GM23248 (cell line): ENCODE measurements at regions not wholly inside any gene's neighbourhood (a gene's known extent, or its start where the extent isn't known, plus 50 kb on each side); places are given as distances from the start of the nearest gene placed in this dataset.

Experiments
- EZH2 ChIP-seq: fragments of 200-600 bp; sonication (generic); IDR thresholded peaks from 2 replicates; pipeline ENCODE4 v1.6.1; 2018; ENCODE audit warnings: antibody characterized with exemption, mild to moderate bottlenecking; ENCODE audit not compliant: insufficient read depth, poor library complexity, severe bottlenecking
- EZH2phosphoT487 ChIP-seq: fragments of 200-600 bp; sonication (generic); IDR thresholded peaks from 2 replicates; pipeline ENCODE4 v1.6.1; 2018; ENCODE audit warnings: antibody characterized with exemption, moderate library complexity, mild to moderate bottlenecking, low read depth; ENCODE audit not compliant: insufficient read depth

- TF ChIP-seq EZH2phosphoT487 = no peak
- TF ChIP-seq EZH2 = no peak
Observed at GRCh38 chr11:134742956-134743819, 331.1 kb upstream of the B3GAT1 start.
